ENCODE measurements at regions not wholly inside any gene's neighbourhood (a gene's known extent, or its start where the extent isn't known, plus 50 kb on each side); places are given as distances from the start of the nearest gene placed in this dataset.

DNA sequence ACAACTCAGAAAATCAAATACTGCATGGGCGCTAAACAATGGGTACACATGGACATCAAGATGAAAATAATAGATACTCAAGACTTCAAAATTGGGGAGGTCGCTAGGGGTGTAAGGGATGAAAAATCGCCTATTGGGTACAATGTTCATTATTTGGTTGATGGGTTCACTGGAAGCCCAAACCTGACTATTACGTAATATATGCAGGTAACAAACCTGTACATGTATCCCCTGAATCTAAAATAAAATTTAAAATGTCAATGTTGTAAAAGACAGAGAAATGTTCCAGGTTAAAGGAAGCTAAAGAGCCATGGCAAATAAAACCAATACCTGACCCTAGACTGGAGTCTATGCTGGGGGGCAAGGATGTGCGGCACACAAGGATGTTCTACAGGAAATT, 80.4 kb upstream of the CCBE1 start:
- Histone ChIP-seq H3K27me3 (ENCODE audit: control insufficient read depth, insufficient read depth, low read length, poor library complexity, severe bottlenecking) (no peaks in the 10 kb centered on the region), H3K9ac (ENCODE audit: extremely low read depth, low read length, poor library complexity, severe bottlenecking) (no peak overlapping the region), H3K4me1 (ENCODE audit: control insufficient read depth, insufficient read depth, low read length) (no peaks in the 10 kb centered on the region), H3K9me3 (ENCODE audit: control insufficient read depth, low read length) (no peaks in the 10 kb centered on the region), H3K36me3 (ENCODE audit: control insufficient read depth, insufficient read depth, low read length) (no peaks in the 10 kb centered on the region), H3K4me3 (ENCODE audit: low read length) (no peak overlapping the region), H3K27ac (ENCODE audit: low read depth, low read length) (no peak overlapping the region)
- H3K27ac Mint-ChIP-seq, result no peak overlapping the region
- WGBS, 2 experiments (ENCODE audit: insufficient coverage in 1 of 2, insufficient read length in 1 of 2), result 91 to 94% methylated on average over 4 to 5 of the region's 5 CpGs
- H3K9me3 Mint-ChIP-seq, result peaks cover 10% of the 10 kb centered on the region
- DNase-seq, result no peak
- no peaks in the 10 kb centered on the region for H3K36me3 Mint-ChIP-seq (ENCODE audit: low read depth)
- no peaks in the 10 kb centered on the region for H3K4me1 Mint-ChIP-seq
- no peak overlapping the region for H3K4me3 Mint-ChIP-seq
- H3K27me3 Mint-ChIP-seq (ENCODE audit: insufficient read depth), result peaks cover 33% of the 10 kb centered on the region
- TF ChIP-seq, protein P1, sequence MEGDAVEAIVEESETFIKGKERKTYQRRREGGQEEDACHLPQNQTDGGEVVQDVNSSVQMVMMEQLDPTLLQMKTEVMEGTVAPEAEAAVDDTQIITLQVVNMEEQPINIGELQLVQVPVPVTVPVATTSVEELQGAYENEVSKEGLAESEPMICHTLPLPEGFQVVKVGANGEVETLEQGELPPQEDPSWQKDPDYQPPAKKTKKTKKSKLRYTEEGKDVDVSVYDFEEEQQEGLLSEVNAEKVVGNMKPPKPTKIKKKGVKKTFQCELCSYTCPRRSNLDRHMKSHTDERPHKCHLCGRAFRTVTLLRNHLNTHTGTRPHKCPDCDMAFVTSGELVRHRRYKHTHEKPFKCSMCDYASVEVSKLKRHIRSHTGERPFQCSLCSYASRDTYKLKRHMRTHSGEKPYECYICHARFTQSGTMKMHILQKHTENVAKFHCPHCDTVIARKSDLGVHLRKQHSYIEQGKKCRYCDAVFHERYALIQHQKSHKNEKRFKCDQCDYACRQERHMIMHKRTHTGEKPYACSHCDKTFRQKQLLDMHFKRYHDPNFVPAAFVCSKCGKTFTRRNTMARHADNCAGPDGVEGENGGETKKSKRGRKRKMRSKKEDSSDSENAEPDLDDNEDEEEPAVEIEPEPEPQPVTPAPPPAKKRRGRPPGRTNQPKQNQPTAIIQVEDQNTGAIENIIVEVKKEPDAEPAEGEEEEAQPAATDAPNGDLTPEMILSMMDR (conservative IDR thresholded peaks at IDR 0.05), result no peak

DNA sequence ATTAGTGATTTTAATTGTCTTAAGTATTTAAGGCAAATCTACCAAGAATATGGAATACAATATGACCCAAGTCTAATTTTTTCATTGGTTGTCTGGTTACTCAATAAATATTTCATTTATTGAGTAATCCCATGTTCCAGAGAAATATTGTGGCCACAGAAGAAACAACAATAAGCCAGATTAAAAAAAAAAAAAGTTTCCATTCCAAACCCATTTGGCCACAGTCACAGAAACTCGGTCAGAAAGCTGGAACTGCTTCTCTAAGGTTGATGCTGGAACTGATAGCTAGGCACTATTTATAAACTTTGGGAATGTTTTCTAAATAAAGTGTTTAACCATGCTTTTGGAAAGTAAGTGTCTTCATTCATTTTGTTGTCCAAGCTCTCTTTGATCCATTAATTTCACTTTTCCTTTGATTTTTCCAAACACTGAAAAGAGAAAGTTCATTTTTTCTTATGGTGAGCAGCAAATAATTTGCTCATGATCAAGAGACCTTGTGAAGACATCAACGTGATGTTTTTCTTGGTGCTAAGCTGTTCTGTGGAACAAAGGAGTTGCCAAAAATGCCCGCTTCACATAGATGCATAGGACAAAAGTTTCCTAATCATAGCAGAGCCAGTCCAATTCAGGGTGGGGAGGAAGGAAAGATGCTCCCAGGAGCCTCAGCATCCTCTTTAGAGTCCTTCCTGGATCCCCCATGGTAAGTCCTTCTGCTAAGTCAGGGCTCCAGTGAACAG, 72.1 kb upstream of the CCBE1 start:
- DNase-seq, result no peak
- Histone ChIP-seq H3K27me3 (ENCODE audit: control insufficient read depth, insufficient read depth, low read length, poor library complexity, severe bottlenecking) (peaks cover 11% of the 10 kb centered on the region), H3K9ac (ENCODE audit: extremely low read depth, low read length, poor library complexity, severe bottlenecking) (no peak overlapping the region), H3K9me3 (ENCODE audit: control insufficient read depth, low read length) (no peaks in the 10 kb centered on the region), H3K27ac (ENCODE audit: low read depth, low read length) (no peak overlapping the region), H3K4me1 (ENCODE audit: control insufficient read depth, insufficient read depth, low read length) (no peaks in the 10 kb centered on the region), H3K4me3 (ENCODE audit: low read length) (no peak overlapping the region), H3K36me3 (ENCODE audit: control insufficient read depth, insufficient read depth, low read length) (no peaks in the 10 kb centered on the region)
- peaks cover 42% of the 10 kb centered on the region for H3K27me3 Mint-ChIP-seq (ENCODE audit: insufficient read depth)
- TF ChIP-seq, protein P1 (conservative IDR thresholded peaks at IDR 0.05), result no peak
- 90% methylated on average over 1 to 3 of the region's 3 CpGs for WGBS, 2 experiments (ENCODE audit: insufficient coverage in 1 of 2, insufficient read length in 1 of 2)
- H3K4me3 Mint-ChIP-seq, result no peak overlapping the region
- peaks cover 8% of the 10 kb centered on the region for H3K9me3 Mint-ChIP-seq
- no peaks in the 10 kb centered on the region for H3K4me1 Mint-ChIP-seq
- H3K27ac Mint-ChIP-seq, result no peak overlapping the region
- H3K36me3 Mint-ChIP-seq (ENCODE audit: low read depth), result no peaks in the 10 kb centered on the region

DNA sequence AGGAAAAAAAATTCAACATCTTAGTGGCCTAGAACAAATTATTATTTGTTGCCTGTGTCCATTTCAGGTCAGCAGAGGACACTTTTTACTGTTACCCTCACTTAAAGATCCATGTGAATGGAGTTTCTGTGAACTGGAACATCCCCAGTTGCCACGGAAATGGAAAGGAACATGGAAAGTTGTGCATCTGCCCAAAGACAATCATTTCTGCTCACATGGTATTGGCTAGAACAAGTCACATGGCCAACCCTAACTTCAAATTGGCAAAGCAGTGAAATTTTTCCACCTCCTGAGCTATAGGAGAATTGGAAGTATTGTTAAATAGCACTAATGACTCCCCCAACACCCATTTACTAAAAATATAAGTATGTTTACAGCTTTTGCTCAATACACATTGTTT, 71.2 kb upstream of the CCBE1 start:
- Mint-ChIP-seq H3K27me3 (ENCODE audit: insufficient read depth) (peaks cover 33% of the 10 kb centered on the region), H3K36me3 (ENCODE audit: low read depth) (no peaks in the 10 kb centered on the region), H3K27ac (no peak overlapping the region), H3K4me1 (no peaks in the 10 kb centered on the region), H3K4me3 (no peak overlapping the region), H3K9me3 (peaks cover 8% of the 10 kb centered on the region)
- peaks cover 11% of the 10 kb centered on the region for H3K27me3 ChIP-seq (ENCODE audit: control insufficient read depth, insufficient read depth, low read length, poor library complexity, severe bottlenecking)
- WGBS, 2 experiments (ENCODE audit: insufficient coverage in 1 of 2, insufficient read length in 1 of 2), result 86 to 89% methylated on average over 1 of the region's 1 CpG
- no peak overlapping the region for H3K9ac ChIP-seq (ENCODE audit: extremely low read depth, low read length, poor library complexity, severe bottlenecking)
- TF ChIP-seq, protein P1 (conservative IDR thresholded peaks at IDR 0.05), result no peak
- H3K36me3 ChIP-seq (ENCODE audit: control insufficient read depth, insufficient read depth, low read length), result no peaks in the 10 kb centered on the region
- H3K4me1 ChIP-seq (ENCODE audit: control insufficient read depth, insufficient read depth, low read length), result no peaks in the 10 kb centered on the region
- H3K4me3 ChIP-seq (ENCODE audit: low read length), result no peak overlapping the region
- DNase-seq, result no peak
- no peak overlapping the region for H3K27ac ChIP-seq (ENCODE audit: low read depth, low read length)
- no peaks in the 10 kb centered on the region for H3K9me3 ChIP-seq (ENCODE audit: control insufficient read depth, low read length)
